ENCODE measurements at regions not wholly inside any gene's neighbourhood (a gene's known extent, or its start where the extent isn't known, plus 50 kb on each side); places are given as distances from the start of the nearest gene placed in this dataset.

DNA sequence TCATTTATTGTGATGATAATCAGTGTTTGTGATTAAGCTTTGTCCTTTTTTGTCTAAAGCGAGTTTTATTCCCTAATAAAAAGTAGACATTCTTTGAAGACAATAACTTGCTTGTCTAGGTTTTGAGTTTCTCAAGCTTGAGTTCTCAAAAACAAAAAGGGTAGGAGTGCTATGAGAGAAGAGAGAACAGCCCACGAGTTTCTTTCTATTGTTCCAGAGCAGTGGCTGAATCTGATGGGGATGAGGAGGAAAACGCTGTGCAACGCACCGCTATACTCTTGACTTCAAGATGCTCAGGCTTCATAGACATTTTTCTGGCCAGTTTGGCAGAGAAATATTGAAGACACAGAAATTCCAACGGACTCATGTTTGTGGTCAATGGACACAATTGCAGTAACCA, 669.8 kb upstream of the B3GALT2 start (continued):
- TF ChIP-seq, protein P1, sequence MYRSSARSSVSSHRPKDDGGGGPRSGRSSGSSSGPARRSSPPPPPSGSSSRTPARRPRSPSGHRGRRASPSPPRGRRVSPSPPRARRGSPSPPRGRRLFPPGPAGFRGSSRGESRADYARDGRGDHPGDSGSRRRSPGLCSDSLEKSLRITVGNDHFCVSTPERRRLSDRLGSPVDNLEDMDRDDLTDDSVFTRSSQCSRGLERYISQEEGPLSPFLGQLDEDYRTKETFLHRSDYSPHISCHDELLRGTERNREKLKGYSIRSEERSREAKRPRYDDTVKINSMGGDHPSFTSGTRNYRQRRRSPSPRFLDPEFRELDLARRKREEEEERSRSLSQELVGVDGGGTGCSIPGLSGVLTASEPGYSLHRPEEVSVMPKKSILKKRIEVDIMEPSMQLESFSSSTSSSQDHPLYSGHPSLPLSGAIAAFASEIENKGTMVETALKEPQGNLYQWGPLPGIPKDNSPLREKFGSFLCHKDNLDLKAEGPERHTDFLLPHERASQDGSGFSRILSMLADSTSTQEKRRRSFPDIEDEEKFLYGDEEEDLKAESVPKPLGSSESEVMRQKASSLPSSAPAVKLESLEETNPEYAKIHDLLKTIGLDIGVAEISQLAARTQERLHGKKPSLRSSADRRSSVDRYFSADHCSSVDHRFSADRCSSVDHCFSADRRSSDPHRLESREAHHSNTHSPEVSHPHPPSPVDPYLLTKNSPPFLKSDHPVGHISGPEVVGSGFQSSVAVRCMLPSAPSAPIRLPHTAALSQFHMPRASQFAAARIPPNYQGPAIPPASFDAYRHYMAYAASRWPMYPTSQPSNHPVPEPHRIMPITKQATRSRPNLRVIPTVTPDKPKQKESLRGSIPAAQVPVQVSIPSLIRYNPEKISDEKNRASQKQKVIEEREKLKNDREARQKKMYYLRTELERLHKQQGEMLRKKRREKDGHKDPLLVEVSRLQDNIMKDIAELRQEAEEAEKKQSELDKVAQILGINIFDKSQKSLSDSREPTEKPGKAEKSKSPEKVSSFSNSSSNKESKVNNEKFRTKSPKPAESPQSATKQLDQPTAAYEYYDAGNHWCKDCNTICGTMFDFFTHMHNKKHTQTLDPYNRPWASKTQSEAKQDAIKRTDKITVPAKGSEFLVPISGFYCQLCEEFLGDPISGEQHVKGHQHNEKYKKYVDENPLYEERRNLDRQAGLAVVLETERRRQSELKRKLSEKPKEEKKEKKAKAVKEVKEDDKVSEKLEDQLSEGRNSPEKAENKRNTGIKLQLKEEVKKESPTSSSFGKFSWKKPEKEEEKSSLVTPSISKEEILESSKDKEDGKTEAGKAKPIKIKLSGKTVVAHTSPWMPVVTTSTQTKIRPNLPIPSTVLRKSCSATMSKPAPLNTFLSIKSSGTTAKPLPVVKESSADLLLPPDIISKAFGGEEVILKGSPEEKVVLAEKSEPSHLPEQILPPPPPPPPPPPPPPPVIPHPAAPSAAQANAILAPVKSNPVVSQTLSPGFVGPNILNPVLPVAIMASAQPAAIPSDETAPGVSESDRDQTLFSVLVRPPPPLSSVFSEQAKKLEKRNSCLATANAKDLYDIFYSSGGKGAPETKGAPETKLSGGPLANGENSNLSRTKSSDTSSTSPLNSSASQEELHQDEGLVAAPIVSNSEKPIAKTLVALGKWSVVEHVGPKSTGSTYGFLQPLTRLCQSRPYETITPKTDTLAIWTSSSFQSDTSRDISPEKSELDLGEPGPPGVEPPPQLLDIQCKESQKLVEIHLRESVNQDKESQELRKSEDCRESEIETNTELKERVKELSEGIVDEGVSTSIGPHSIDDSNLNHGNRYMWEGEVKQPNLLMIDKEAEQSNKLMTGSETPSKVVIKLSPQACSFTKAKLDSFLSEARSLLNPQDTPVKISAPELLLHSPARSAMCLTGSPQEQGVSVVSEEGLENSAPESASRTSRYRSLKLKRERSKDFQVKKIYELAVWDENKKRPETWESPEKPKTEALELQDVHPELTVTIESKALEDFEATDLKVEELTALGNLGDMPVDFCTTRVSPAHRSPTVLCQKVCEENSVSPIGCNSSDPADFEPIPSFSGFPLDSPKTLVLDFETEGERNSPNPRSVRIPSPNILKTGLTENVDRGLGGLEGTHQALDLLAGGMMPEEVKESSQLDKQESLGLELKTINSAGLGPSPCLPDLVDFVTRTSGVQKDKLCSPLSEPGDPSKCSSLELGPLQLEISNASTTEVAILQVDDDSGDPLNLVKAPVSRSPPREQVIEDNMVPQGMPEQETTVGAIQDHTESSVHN (IDR thresholded peaks at IDR 0.05; ENCODE audit: borderline replicate concordance in 1 of 2, low read depth in 1 of 2) = no peak
- TF ChIP-seq, protein P2, sequence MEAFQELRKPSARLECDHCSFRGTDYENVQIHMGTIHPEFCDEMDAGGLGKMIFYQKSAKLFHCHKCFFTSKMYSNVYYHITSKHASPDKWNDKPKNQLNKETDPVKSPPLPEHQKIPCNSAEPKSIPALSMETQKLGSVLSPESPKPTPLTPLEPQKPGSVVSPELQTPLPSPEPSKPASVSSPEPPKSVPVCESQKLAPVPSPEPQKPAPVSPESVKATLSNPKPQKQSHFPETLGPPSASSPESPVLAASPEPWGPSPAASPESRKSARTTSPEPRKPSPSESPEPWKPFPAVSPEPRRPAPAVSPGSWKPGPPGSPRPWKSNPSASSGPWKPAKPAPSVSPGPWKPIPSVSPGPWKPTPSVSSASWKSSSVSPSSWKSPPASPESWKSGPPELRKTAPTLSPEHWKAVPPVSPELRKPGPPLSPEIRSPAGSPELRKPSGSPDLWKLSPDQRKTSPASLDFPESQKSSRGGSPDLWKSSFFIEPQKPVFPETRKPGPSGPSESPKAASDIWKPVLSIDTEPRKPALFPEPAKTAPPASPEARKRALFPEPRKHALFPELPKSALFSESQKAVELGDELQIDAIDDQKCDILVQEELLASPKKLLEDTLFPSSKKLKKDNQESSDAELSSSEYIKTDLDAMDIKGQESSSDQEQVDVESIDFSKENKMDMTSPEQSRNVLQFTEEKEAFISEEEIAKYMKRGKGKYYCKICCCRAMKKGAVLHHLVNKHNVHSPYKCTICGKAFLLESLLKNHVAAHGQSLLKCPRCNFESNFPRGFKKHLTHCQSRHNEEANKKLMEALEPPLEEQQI (IDR thresholded peaks at IDR 0.05) = no peak
- no peak for TF ChIP-seq SMAD4 (CRISPR knock-in tag; conservative IDR thresholded peaks at IDR 0.05)
- TF ChIP-seq ZFP1 (CRISPR knock-in tag; IDR thresholded peaks at IDR 0.05) = no peak
- TF ChIP-seq SNIP1 (IDR thresholded peaks at IDR 0.05; ENCODE audit: low read depth) = no peak
- no peak for TF ChIP-seq NFYB (IDR thresholded peaks at IDR 0.05; ENCODE audit: extremely low read depth, insufficient read length)
- TF ChIP-seq, protein P3, sequence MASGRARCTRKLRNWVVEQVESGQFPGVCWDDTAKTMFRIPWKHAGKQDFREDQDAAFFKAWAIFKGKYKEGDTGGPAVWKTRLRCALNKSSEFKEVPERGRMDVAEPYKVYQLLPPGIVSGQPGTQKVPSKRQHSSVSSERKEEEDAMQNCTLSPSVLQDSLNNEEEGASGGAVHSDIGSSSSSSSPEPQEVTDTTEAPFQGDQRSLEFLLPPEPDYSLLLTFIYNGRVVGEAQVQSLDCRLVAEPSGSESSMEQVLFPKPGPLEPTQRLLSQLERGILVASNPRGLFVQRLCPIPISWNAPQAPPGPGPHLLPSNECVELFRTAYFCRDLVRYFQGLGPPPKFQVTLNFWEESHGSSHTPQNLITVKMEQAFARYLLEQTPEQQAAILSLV (tag; IDR thresholded peaks at IDR 0.05) = no peak
- TF ChIP-seq, protein P4, sequence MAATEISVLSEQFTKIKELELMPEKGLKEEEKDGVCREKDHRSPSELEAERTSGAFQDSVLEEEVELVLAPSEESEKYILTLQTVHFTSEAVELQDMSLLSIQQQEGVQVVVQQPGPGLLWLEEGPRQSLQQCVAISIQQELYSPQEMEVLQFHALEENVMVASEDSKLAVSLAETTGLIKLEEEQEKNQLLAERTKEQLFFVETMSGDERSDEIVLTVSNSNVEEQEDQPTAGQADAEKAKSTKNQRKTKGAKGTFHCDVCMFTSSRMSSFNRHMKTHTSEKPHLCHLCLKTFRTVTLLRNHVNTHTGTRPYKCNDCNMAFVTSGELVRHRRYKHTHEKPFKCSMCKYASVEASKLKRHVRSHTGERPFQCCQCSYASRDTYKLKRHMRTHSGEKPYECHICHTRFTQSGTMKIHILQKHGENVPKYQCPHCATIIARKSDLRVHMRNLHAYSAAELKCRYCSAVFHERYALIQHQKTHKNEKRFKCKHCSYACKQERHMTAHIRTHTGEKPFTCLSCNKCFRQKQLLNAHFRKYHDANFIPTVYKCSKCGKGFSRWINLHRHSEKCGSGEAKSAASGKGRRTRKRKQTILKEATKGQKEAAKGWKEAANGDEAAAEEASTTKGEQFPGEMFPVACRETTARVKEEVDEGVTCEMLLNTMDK (IDR thresholded peaks at IDR 0.05; ENCODE audit: borderline replicate concordance, insufficient read depth, low read depth, low read length, poor library complexity, severe bottlenecking) = no peak
- TF ChIP-seq ZNF140 (CRISPR knock-in tag; IDR thresholded peaks at IDR 0.05) = no peak

Measured in K562 (cell line).